ENCODE measurements at regions not wholly inside any gene's neighbourhood (a gene's known extent, or its start where the extent isn't known, plus 50 kb on each side); places are given as distances from the start of the nearest gene placed in this dataset.
A peak's percentile ranks its signal among the peaks of the same experiment; 100 is the strongest.

DNA sequence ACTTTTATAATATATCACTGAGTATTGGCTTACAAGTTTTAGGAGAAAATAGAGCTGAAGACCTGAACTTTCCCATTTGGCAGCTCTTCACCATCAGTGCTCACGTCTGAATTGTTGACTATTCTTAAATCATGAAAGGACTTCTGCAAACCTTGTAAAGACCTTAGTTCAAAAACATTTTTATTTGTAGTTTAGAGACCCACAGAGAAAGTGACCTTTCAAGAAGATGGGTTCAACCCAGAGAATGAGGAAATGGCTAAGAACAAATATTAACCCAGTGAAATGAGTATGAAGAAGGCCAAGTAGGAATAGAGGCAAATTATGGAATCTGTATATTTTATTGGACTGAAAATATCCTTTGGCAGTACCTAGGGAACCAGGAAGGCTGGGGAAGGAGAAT is 1151.1 kb downstream of the GATA3 start:
- no peak overlapping the region for H3K27ac ChIP-seq
- no peak overlapping the region for H3K4me3 ChIP-seq
- TF ChIP-seq, protein P1, sequence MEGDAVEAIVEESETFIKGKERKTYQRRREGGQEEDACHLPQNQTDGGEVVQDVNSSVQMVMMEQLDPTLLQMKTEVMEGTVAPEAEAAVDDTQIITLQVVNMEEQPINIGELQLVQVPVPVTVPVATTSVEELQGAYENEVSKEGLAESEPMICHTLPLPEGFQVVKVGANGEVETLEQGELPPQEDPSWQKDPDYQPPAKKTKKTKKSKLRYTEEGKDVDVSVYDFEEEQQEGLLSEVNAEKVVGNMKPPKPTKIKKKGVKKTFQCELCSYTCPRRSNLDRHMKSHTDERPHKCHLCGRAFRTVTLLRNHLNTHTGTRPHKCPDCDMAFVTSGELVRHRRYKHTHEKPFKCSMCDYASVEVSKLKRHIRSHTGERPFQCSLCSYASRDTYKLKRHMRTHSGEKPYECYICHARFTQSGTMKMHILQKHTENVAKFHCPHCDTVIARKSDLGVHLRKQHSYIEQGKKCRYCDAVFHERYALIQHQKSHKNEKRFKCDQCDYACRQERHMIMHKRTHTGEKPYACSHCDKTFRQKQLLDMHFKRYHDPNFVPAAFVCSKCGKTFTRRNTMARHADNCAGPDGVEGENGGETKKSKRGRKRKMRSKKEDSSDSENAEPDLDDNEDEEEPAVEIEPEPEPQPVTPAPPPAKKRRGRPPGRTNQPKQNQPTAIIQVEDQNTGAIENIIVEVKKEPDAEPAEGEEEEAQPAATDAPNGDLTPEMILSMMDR (IDR thresholded peaks at IDR 0.05), result no peak
- no peaks in the 10 kb centered on the region for H3K4me1 ChIP-seq
- no peaks in the 10 kb centered on the region for H3K27me3 ChIP-seq (ENCODE audit: low read depth)
- ATAC-seq (no peak), DNase-seq (no peak)
- H3K9me3 ChIP-seq, result no peaks in the 10 kb centered on the region
- no peaks in the 10 kb centered on the region for H3K36me3 ChIP-seq
- intact Hi-C loops (cut with DNase I), result loop anchor here (5.0 kb wide), 1 partner anchor 1333 kb away; no protein-coding TSS in a partner anchor

DNA sequence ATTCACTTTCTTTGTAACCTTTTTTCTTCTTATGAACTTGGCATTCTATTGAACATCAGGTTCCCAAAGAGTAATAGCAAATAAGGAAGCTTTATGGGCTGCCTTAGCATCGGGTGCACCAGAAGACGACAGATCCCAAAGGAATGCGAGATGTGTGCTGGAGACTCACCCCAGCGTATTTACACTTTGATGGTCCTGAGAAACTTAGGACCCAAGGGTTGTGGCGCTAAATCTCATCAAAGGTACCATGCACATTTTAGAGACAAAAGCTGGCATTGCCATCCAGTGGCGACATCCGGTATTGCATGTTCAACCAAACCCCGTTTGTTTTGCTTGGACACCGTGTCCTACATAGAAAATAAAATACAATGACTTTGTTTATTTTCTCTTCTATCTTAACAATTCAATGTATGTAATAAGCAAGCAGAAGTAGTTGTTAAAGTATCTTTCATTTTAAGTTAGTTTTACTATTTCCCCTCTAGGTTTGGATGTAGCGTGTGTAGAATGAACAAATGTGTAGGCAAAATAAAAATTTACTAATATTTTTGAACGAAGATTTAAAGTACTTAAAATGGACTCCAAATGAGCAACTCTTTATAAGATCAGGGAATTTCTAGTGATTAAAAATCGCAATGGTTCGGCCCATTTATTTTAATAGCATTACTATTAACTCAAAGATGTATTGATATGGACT is 1154.8 kb downstream of the GATA3 start:
- no peak overlapping the region for H3K27ac ChIP-seq
- H3K27me3 ChIP-seq (ENCODE audit: low read depth), result peaks cover 5% of the 10 kb centered on the region
- TF ChIP-seq, protein P1 (IDR thresholded peaks at IDR 0.05), result peak; percentile 87
- no peaks in the 10 kb centered on the region for H3K36me3 ChIP-seq
- H3K9me3 ChIP-seq, result no peaks in the 10 kb centered on the region
- DNase-seq, result no peak
- no peak overlapping the region for H3K4me3 ChIP-seq
- intact Hi-C loops (cut with DNase I), result loop anchor here (5.0 kb wide), 1 partner anchor 1337 kb away; no protein-coding TSS in a partner anchor
- no peaks in the 10 kb centered on the region for H3K4me1 ChIP-seq
- ATAC-seq, result peak in 1 of 2 donors; percentile 54

DNA sequence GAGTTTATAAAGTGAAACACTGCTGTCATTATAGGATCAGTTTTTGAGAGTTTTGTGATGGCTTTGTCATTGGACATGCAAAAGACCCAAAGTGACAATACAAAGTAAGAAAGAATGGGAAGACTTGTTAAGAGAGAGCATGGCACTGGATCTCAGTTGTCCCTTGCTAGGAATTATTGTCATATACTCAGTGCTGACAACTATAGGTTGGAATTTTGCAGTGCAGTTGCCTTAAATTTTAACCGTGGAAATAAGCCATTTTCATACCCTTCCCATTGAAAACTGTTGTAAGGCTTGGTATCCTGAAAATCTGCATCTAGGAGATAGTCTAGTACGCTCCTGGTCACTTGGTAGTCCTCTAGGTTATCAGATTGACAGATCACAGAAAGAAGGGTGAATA is 1156.7 kb downstream of the GATA3 start:
- Histone ChIP-seq H3K27ac (no peak overlapping the region), H3K36me3 (no peaks in the 10 kb centered on the region), H3K27me3 (ENCODE audit: low read depth) (peaks cover 5% of the 10 kb centered on the region), H3K4me1 (no peaks in the 10 kb centered on the region), H3K4me3 (no peak overlapping the region), H3K9me3 (no peaks in the 10 kb centered on the region)
- DNase-seq (no peak), ATAC-seq (no peak)
- TF ChIP-seq, protein P1 (IDR thresholded peaks at IDR 0.05), result no peak
- intact Hi-C loops (cut with DNase I), result no loop called here

DNA sequence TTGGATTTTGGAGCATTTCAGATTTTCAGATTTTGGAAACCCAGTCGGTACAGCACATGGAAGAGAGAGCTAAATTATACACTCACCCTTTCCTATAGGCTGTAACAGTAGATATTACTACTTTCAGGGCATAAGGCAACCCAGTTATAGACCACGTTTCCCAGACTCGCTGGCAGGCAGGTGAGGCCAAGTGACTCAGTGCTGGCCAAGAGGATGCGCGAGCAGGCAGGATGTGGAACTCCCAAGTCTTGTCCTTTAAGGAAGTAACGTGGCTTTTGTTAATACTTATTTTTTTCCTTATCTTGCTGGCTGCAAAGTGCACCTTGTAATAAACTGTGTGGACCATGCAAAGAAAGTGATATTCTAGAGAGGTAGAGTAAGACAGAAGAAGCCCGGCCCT is 1160.1 kb downstream of the GATA3 start:
- H3K4me3 ChIP-seq, result no peak overlapping the region
- H3K9me3 ChIP-seq, result no peaks in the 10 kb centered on the region
- H3K4me1 ChIP-seq, result no peaks in the 10 kb centered on the region
- no peaks in the 10 kb centered on the region for H3K36me3 ChIP-seq
- TF ChIP-seq, protein P1 (IDR thresholded peaks at IDR 0.05), result no peak
- H3K27ac ChIP-seq, result no peak overlapping the region
- intact Hi-C loops (cut with DNase I), result no loop called here
- ATAC-seq, result no peak
- H3K27me3 ChIP-seq (ENCODE audit: low read depth), result peaks cover 5% of the 10 kb centered on the region
- no peak for DNase-seq

DNA sequence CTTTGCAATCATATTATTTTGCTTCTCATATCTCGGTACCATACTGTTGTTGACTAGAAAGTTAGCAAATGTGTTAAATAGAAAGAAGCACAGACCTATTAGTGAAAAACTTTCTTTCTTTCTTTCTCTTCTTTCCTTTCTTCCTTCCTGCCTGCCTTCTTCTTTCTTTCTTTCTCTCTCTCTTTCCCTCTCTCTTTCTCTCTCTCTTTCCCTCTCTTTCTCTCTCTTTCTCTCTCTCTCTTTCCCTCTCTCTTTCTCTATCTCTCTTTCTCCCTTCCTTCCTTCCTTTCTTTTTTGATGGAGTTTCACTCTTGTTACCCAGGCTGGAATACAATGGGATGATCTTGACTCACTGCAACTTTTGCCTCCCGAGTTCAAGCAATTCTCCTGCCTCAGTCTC is 1160.6 kb downstream of the GATA3 start:
- intact Hi-C loops (cut with DNase I), result no loop called here
- ATAC-seq, result no peak
- Histone ChIP-seq H3K36me3 (no peaks in the 10 kb centered on the region), H3K27me3 (ENCODE audit: low read depth) (peaks cover 5% of the 10 kb centered on the region), H3K27ac (no peak overlapping the region), H3K4me1 (no peaks in the 10 kb centered on the region), H3K9me3 (no peaks in the 10 kb centered on the region), H3K4me3 (no peak overlapping the region)
- TF ChIP-seq, protein P1 (IDR thresholded peaks at IDR 0.05), result no peak
- DNase-seq, result no peak
